Uterus (tissue), 2 donors: ENCODE measurements at regions not wholly inside any gene's neighbourhood (a gene's known extent, or its start where the extent isn't known, plus 50 kb on each side); places are given as distances from the start of the nearest gene placed in this dataset.

Source experiments
- CTCF ChIP-seq, 4 experiments: fragments of 200-600 bp in 2 of 4; fragments of 450-650 bp in 2 of 4; sonication (generic) in 2 of 4; IDR thresholded peaks; one replicate each; pipeline ENCODE4 v1.5.1; 2016 to 2019; ENCODE audit warnings: antibody characterized with exemption in 4 of 4, mild to moderate bottlenecking in 2 of 4, moderate library complexity in 1 of 4
- POLR2A ChIP-seq, 2 donors: fragments of 450-650 bp; IDR thresholded peaks; one replicate each; pipeline ENCODE4 v1.6.1; 2016; ENCODE audit warnings: antibody characterized with exemption in 2 of 2, mild to moderate bottlenecking in 1 of 2, moderate library complexity in 1 of 2

GRCh38 chr4:180962268-180962667 lies 1280.9 kb upstream of the TENM3 start:
- TF ChIP-seq CTCF (IDR thresholded peaks at IDR 0.05) (no peak), POLR2A (IDR thresholded peaks at IDR 0.05) (no peak)
